Ascending aorta (tissue), 2 donors: ENCODE measurements at regions not wholly inside any gene's neighbourhood (a gene's known extent, or its start where the extent isn't known, plus 50 kb on each side); places are given as distances from the start of the nearest gene placed in this dataset.

Source experiments
- DNase-seq, 2 donors: peaks; one replicate each; pipeline ENCODE4 v3.0.0-alpha.2; 2019; ENCODE audit warnings: low spot score in 2 of 2
- H3K27ac ChIP-seq, 2 donors: fragments of 200-600 bp; sonication (generic); one replicate each; pipeline ENCODE4 v1.5.1; 2016 to 2017; ENCODE audit warnings: mild to moderate bottlenecking in 1 of 2
- H3K27me3 ChIP-seq: fragments of 200-600 bp; sonication (generic); one replicate; pipeline ENCODE4 v1.5.1; 2017
- H3K36me3 ChIP-seq, 2 donors: fragments of 200-600 bp; sonication (generic); one replicate each; pipeline ENCODE4 v1.5.1; 2016
- H3K4me1 ChIP-seq, 2 donors: fragments of 200-600 bp; sonication (generic); one replicate each; pipeline ENCODE4 v1.5.1; 2016 to 2017; ENCODE audit warnings: mild to moderate bottlenecking in 1 of 2
- H3K4me3 ChIP-seq, 2 donors: fragments of 200-600 bp; sonication (generic); one replicate each; pipeline ENCODE4 v1.5.1; 2016 to 2017; ENCODE audit warnings: mild to moderate bottlenecking in 1 of 2
- H3K9me3 ChIP-seq, 2 donors: fragments of 200-600 bp; sonication (generic); one replicate each; pipeline ENCODE4 v1.5.1; 2016
- intact Hi-C: fragments of 100-400 bp; cut with DNase I; formaldehyde crosslinking; loops from one replicate; pipeline ENCODE4 v1.15.1; 2023
- TF ChIP-seq, protein P1 (sequence below), 3 experiments: fragments of 200-600 bp in 2 of 3; fragments of 450-650 bp in 1 of 3; sonication (generic) in 2 of 3; IDR thresholded peaks; one replicate each; pipeline ENCODE4 v1.5.1; 2016 to 2019; ENCODE audit warnings: antibody characterized with exemption in 3 of 3, mild to moderate bottlenecking in 1 of 3, moderate library complexity in 1 of 3

DNA sequence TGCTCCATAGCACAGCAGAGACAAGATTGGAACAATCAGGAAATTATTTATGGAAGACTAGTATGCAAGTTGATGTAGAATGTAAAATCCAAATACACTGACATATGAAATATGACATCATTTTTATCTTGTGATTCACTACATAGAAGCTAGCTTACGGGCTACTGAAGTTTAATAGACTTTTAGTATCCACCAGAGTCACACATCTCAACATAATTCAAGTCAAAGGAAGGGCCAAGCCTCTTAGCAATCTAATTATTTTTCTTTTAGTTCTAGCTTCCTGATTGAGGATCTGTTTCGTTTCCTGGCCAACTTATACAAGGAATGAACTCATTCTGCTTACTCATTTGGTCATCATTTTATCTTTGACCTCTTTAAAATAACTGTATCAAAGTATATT, 234.4 kb upstream of the CHRM3 start:
- Histone ChIP-seq H3K4me3 (no peak overlapping the region), H3K27ac (no peak overlapping the region), H3K9me3 (no peaks in the 10 kb centered on the region), H3K36me3 (no peaks in the 10 kb centered on the region), H3K4me1 (no peaks in the 10 kb centered on the region), H3K27me3 (no peaks in the 10 kb centered on the region)
- no peak for DNase-seq
- TF ChIP-seq, protein P1, sequence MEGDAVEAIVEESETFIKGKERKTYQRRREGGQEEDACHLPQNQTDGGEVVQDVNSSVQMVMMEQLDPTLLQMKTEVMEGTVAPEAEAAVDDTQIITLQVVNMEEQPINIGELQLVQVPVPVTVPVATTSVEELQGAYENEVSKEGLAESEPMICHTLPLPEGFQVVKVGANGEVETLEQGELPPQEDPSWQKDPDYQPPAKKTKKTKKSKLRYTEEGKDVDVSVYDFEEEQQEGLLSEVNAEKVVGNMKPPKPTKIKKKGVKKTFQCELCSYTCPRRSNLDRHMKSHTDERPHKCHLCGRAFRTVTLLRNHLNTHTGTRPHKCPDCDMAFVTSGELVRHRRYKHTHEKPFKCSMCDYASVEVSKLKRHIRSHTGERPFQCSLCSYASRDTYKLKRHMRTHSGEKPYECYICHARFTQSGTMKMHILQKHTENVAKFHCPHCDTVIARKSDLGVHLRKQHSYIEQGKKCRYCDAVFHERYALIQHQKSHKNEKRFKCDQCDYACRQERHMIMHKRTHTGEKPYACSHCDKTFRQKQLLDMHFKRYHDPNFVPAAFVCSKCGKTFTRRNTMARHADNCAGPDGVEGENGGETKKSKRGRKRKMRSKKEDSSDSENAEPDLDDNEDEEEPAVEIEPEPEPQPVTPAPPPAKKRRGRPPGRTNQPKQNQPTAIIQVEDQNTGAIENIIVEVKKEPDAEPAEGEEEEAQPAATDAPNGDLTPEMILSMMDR (IDR thresholded peaks at IDR 0.05): no peak
- intact Hi-C loops: no loop called here

DNA sequence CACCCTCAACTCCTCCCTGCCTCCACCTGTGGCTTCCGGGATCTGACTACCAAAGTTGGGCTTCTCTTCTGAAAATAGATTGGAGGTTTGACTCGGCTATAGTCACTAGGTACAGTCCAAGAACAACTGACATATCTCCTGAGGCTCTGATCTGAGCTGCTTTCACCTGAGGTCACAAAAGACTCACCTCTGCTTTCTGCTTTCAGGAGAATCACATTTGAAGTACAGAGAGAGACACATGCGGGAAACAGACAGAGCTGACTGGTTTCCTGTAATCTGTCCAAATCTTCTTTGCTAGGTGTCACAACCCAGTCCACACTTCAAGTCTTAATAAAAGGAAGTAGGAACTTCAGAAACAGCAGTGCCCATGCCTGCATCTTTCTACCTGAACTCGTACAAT, 245.4 kb upstream of the CHRM3 start:
- intact Hi-C loops: no loop called here
- Histone ChIP-seq H3K36me3 (no peaks in the 10 kb centered on the region), H3K9me3 (no peaks in the 10 kb centered on the region), H3K27me3 (no peaks in the 10 kb centered on the region), H3K4me3 (no peak overlapping the region), H3K27ac (no peak overlapping the region), H3K4me1 (no peaks in the 10 kb centered on the region)
- TF ChIP-seq, protein P1 (IDR thresholded peaks at IDR 0.05): no peak
- no peak for DNase-seq

DNA sequence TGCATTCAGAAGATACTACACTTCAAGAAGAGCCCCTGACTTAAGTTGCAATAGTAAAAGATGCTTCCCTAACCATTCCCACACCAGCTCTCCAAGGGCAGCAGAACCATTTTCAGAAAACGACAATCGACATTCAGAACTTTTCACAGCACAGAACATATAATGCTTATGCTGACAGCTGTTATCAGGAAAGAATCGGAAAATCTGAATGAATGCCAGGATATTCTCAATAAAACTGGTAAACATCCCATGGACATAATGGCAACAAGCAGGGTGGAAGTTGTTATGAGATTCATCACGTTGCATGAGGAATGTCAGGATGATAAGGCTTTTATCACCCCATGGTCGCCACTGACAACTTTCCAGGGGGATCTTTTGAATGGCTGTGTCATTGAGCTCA, 246.6 kb upstream of the CHRM3 start:
- Histone ChIP-seq H3K4me3 (no peak overlapping the region), H3K4me1 (no peaks in the 10 kb centered on the region), H3K9me3 (no peaks in the 10 kb centered on the region), H3K27ac (no peak overlapping the region), H3K36me3 (no peaks in the 10 kb centered on the region), H3K27me3 (no peaks in the 10 kb centered on the region)
- intact Hi-C loops: no loop called here
- DNase-seq: no peak
- TF ChIP-seq, protein P1 (IDR thresholded peaks at IDR 0.05): no peak

DNA sequence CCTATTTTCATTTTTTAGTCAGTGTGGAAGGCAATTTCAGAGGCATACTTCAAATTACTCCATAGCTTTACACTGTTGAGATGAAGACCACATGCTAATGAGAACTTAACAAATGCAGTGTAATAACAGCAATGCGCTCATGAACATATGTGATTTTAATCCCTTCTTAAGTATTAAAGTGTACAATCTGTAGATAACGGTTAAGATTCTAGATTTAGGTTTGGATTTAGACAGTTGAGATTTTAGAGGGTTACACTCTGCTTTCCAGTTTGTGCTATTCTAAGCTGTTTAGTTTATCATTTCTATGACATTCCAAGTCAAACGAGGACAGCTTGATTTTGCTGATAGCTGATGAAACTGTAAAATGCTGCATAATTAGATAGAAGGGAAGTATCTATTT, 257.8 kb upstream of the CHRM3 start:
- intact Hi-C loops: no loop called here
- no peak overlapping the region for H3K27ac ChIP-seq
- TF ChIP-seq, protein P1 (IDR thresholded peaks at IDR 0.05): no peak
- DNase-seq: no peak
- H3K36me3 ChIP-seq: no peaks in the 10 kb centered on the region
- H3K27me3 ChIP-seq: no peaks in the 10 kb centered on the region
- no peaks in the 10 kb centered on the region for H3K4me1 ChIP-seq
- no peaks in the 10 kb centered on the region for H3K9me3 ChIP-seq
- H3K4me3 ChIP-seq: no peak overlapping the region

DNA sequence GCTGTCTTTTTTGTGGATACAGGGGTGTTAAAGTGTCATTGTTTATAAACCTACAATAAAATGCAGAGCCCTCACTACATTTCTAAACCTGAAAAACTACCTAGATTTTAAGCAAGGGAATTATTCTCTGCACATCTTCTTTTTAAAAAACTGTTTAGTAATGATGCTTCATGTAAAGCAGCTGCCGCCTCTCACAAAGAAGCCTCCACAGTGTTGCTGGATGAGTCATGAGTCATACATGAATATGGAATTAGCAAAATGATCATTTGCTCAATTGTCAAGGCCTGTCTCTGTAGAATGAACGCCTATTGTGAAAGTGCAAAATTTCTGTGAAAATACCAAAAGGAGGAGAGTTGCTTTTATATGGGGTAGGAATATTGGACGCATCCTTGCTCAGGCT, 259.5 kb upstream of the CHRM3 start:
- TF ChIP-seq, protein P1 (IDR thresholded peaks at IDR 0.05): no peak
- Histone ChIP-seq H3K27ac (no peak overlapping the region), H3K9me3 (no peaks in the 10 kb centered on the region), H3K27me3 (no peaks in the 10 kb centered on the region), H3K36me3 (no peaks in the 10 kb centered on the region), H3K4me1 (no peaks in the 10 kb centered on the region), H3K4me3 (no peak overlapping the region)
- intact Hi-C loops: no loop called here
- DNase-seq: no peak

DNA sequence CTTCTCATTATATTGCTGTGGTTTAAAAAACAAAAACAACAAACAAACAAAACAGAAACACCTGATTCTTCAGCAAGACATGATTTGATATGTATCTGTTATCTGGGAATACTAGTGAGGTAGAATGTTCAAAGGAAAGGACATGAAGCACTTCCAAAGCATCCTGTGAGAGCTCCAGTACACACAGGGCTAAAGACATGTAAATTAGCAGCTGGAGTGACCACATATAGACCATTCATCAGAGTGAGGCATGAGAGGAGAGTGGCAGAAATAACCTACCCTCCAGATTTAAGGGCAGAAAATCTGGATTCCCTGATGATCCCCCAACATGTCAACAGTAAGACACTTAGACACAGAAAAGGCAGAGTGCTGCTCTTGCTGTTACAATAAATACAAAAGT, 260.5 kb upstream of the CHRM3 start:
- H3K9me3 ChIP-seq: no peaks in the 10 kb centered on the region
- no peak overlapping the region for H3K4me3 ChIP-seq
- no peaks in the 10 kb centered on the region for H3K27me3 ChIP-seq
- TF ChIP-seq, protein P1 (IDR thresholded peaks at IDR 0.05): no peak
- no peaks in the 10 kb centered on the region for H3K36me3 ChIP-seq
- H3K27ac ChIP-seq: no peak overlapping the region
- no peak for DNase-seq
- intact Hi-C loops: no loop called here
- H3K4me1 ChIP-seq: no peaks in the 10 kb centered on the region
